ENCODE measurements at regions not wholly inside any gene's neighbourhood (a gene's known extent, or its start where the extent isn't known, plus 50 kb on each side); places are given as distances from the start of the nearest gene placed in this dataset.
A peak's percentile ranks its signal among the peaks of the same experiment; 100 is the strongest.

DNA sequence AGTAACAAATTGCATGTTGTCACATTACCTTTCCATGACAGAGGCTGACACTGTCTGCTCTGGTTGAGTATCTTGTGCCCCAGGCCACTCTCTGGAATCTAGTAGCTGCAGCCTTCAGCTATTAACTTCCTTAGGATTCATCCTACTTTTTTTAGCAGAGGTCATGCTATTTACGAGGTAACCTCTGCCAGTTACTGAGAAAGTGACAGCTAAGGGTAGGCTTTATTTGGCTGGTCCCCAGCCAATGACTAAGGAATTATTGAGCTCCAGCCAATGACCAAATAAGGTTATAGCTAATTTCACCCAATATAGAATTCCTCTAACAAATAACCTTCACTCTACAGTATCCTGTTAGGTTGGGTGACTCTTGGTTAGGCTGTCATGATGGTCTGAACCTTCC is 1361.7 kb downstream of the XPNPEP1 start:
- DNase-seq (ENCODE audit: low spot score) = no peak
- TF ChIP-seq JUND (IDR thresholded peaks at IDR 0.05) (no peak), GABPA (IDR thresholded peaks at IDR 0.05 in 1 of 2, conservative IDR thresholded peaks at IDR 0.05 in 1 of 2) (no peak), HNF4G (IDR thresholded peaks at IDR 0.05) (no peak), RAD21 (IDR thresholded peaks at IDR 0.05) (peak in 1 of 2 donors; percentile 10), RXRA (IDR thresholded peaks at IDR 0.05) (peak in 1 of 2 donors; percentile 28), YY1 (IDR thresholded peaks at IDR 0.05) (peak; percentile 26)
- TF ChIP-seq, protein P1, sequence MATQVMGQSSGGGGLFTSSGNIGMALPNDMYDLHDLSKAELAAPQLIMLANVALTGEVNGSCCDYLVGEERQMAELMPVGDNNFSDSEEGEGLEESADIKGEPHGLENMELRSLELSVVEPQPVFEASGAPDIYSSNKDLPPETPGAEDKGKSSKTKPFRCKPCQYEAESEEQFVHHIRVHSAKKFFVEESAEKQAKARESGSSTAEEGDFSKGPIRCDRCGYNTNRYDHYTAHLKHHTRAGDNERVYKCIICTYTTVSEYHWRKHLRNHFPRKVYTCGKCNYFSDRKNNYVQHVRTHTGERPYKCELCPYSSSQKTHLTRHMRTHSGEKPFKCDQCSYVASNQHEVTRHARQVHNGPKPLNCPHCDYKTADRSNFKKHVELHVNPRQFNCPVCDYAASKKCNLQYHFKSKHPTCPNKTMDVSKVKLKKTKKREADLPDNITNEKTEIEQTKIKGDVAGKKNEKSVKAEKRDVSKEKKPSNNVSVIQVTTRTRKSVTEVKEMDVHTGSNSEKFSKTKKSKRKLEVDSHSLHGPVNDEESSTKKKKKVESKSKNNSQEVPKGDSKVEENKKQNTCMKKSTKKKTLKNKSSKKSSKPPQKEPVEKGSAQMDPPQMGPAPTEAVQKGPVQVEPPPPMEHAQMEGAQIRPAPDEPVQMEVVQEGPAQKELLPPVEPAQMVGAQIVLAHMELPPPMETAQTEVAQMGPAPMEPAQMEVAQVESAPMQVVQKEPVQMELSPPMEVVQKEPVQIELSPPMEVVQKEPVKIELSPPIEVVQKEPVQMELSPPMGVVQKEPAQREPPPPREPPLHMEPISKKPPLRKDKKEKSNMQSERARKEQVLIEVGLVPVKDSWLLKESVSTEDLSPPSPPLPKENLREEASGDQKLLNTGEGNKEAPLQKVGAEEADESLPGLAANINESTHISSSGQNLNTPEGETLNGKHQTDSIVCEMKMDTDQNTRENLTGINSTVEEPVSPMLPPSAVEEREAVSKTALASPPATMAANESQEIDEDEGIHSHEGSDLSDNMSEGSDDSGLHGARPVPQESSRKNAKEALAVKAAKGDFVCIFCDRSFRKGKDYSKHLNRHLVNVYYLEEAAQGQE (IDR thresholded peaks at IDR 0.05) = no peak
- Histone ChIP-seq H3K27me3 (ENCODE audit: control insufficient read depth in 4 of 4, insufficient read depth in 4 of 4, low read length in 3 of 4) (no peaks in the 10 kb centered on the region), H3K4me3 (ENCODE audit: low read depth in 1 of 3, low read length in 3 of 3) (no peak overlapping the region), H3K9me3 (ENCODE audit: control insufficient read depth in 4 of 4, low read length in 3 of 4) (no peaks in the 10 kb centered on the region), H3K9ac (ENCODE audit: low read depth in 1 of 2, low read length in 2 of 2) (no peak overlapping the region), H3K36me3 (ENCODE audit: control insufficient read depth in 4 of 4, insufficient read depth in 3 of 4, low read depth in 1 of 4, low read length in 3 of 4) (no peaks in the 10 kb centered on the region), H3K27ac (ENCODE audit: low read depth in 1 of 2, low read length in 2 of 2) (no peak overlapping the region), H3K4me1 (ENCODE audit: control insufficient read depth in 4 of 4, insufficient read depth in 4 of 4, low read length in 3 of 4) (peaks cover 0 to 4% (median 2%) of the 10 kb centered on the region in 4 donors)
- 10% methylated on average over 1 of the region's 1 CpG for WGBS

DNA sequence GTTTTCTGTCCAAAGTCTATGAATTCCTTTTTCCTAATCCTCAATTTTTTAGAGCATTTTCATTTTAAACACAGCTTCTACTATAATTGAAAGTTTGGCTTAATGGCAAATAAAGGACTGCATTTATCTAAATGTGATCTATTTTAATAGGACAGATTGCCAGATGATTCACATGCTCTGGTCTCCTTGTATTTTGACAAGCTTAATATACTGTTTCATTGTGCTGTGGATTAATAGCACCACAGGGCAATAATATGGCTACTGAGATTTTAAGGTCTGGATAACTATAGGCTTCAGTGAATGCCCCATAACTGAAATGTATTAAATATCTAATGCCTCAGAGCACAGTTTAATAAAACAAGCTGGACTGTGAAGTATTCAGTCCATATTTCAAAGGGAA is 1362.8 kb downstream of the XPNPEP1 start:
- Histone ChIP-seq H3K4me1 (ENCODE audit: control insufficient read depth in 4 of 4, insufficient read depth in 4 of 4, low read length in 3 of 4) (peaks cover 0 to 7% (median 3%) of the 10 kb centered on the region in 4 donors), H3K4me3 (ENCODE audit: low read depth in 1 of 3, low read length in 3 of 3) (no peak overlapping the region), H3K27me3 (ENCODE audit: control insufficient read depth in 4 of 4, insufficient read depth in 4 of 4, low read length in 3 of 4) (no peaks in the 10 kb centered on the region), H3K27ac (ENCODE audit: low read depth in 1 of 2, low read length in 2 of 2) (no peak overlapping the region), H3K9me3 (ENCODE audit: control insufficient read depth in 4 of 4, low read length in 3 of 4) (no peaks in the 10 kb centered on the region), H3K36me3 (ENCODE audit: control insufficient read depth in 4 of 4, insufficient read depth in 3 of 4, low read depth in 1 of 4, low read length in 3 of 4) (no peaks in the 10 kb centered on the region), H3K9ac (ENCODE audit: low read depth in 1 of 2, low read length in 2 of 2) (no peak overlapping the region)
- no peak for DNase-seq (ENCODE audit: low spot score)
- no peak for TF ChIP-seq FOXA1 (IDR thresholded peaks at IDR 0.05)
- no peak for TF ChIP-seq EGR1 (IDR thresholded peaks at IDR 0.05; ENCODE audit: low read depth in 2 of 2)
- no peak for TF ChIP-seq YY1 (IDR thresholded peaks at IDR 0.05)
- TF ChIP-seq, protein P2, sequence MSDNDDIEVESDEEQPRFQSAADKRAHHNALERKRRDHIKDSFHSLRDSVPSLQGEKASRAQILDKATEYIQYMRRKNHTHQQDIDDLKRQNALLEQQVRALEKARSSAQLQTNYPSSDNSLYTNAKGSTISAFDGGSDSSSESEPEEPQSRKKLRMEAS (IDR thresholded peaks at IDR 0.05) = no peak

DNA sequence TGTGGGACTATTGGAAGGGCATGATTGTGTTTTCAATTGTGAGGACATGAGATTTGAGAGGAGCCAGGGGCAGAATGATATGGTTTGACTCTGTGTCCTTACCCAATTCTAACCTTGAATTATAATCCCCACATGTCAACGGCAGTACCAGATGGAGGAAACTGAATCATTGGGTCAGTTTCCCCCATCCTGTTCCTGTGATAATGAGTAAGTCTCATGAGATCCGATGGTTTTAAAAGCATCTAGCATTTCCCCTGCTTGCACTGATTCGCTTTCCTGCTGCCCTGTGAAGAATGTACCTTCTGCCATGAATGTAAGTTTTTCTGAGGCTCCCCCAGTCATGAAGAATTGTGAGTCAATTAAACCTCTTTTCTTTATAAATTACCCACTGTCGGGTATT is 1367.1 kb downstream of the XPNPEP1 start:
- Histone ChIP-seq H3K36me3 (ENCODE audit: control insufficient read depth in 4 of 4, insufficient read depth in 3 of 4, low read depth in 1 of 4, low read length in 3 of 4) (no peaks in the 10 kb centered on the region), H3K27ac (ENCODE audit: low read depth in 1 of 2, low read length in 2 of 2) (no peak overlapping the region), H3K9ac (ENCODE audit: low read depth in 1 of 2, low read length in 2 of 2) (no peak overlapping the region), H3K4me3 (ENCODE audit: low read depth in 1 of 3, low read length in 3 of 3) (no peak overlapping the region), H3K27me3 (ENCODE audit: control insufficient read depth in 4 of 4, insufficient read depth in 4 of 4, low read length in 3 of 4) (no peaks in the 10 kb centered on the region), H3K4me1 (ENCODE audit: control insufficient read depth in 4 of 4, insufficient read depth in 4 of 4, low read length in 3 of 4) (peaks cover 0 to 7% (median under 1%) of the 10 kb centered on the region in 4 donors), H3K9me3 (ENCODE audit: control insufficient read depth in 4 of 4, low read length in 3 of 4) (no peaks in the 10 kb centered on the region)
- no peak for DNase-seq (ENCODE audit: low spot score)
- WGBS = 75% methylated on average over 4 of the region's 4 CpGs
- no peak for TF ChIP-seq TAF1 (conservative IDR thresholded peaks at IDR 0.05)
- no peak for TF ChIP-seq FOXA1 (IDR thresholded peaks at IDR 0.05)
- no peak for TF ChIP-seq YY1 (IDR thresholded peaks at IDR 0.05)
- TF ChIP-seq SP1 (IDR thresholded peaks at IDR 0.05) = no peak
- TF ChIP-seq HNF4G (IDR thresholded peaks at IDR 0.05) = no peak
- TF ChIP-seq, protein P1 (IDR thresholded peaks at IDR 0.05) = no peak
- TF ChIP-seq GABPA (IDR thresholded peaks at IDR 0.05 in 1 of 2, conservative IDR thresholded peaks at IDR 0.05 in 1 of 2) = no peak
- TF ChIP-seq JUND (IDR thresholded peaks at IDR 0.05) = no peak
- TF ChIP-seq FOXA2 (IDR thresholded peaks at IDR 0.05) = no peak

All from liver (tissue), 7 donors.